B cell (primary cell): ENCODE measurements at regions not wholly inside any gene's neighbourhood (a gene's known extent, or its start where the extent isn't known, plus 50 kb on each side); places are given as distances from the start of the nearest gene placed in this dataset.

Source experiments
- ATAC-seq: fragments of 200-7000 bp; cut with Tn5 transposase; one replicate; pipeline ENCODE4 v1.10.0; 2021; ENCODE audit warnings: low read depth, mild to moderate bottlenecking, moderate number of reproducible peaks, moderate library complexity
- CTCF ChIA-PET: fragments of 350-600 bp; sonication (Branson Sonifier 250); formaldehyde crosslinking; loops from one replicate; lab custom pipeline; 2021; ENCODE audit warnings: antibody characterized with exemption, inconsistent platforms; lab: Charles Lee
- POLR2A ChIA-PET: fragments of 350-600 bp; sonication (Branson Sonifier 250); formaldehyde crosslinking; loops from one replicate; lab custom pipeline; 2021; ENCODE audit warnings: antibody characterized with exemption; lab: Charles Lee
- DNase-seq: peaks from one replicate; pipeline ENCODE4 v3.0.0; 2013
- H2AFZ ChIP-seq: 2 replicates; pipeline ENCODE4 v1.6.1; 2012; ENCODE audit warnings: mild to moderate bottlenecking, low read depth, low read length; ENCODE audit not compliant: insufficient read depth, poor library complexity, severe bottlenecking
- H3K27ac ChIP-seq, 2 donors: 1 replicate in 1 of 2; 2 replicates in 1 of 2; pipeline ENCODE4 v1.5.1; 2012 to 2013; ENCODE audit warnings: low read length in 2 of 2, mild to moderate bottlenecking in 2 of 2, moderate library complexity in 1 of 2
- H3K27me3 ChIP-seq, 4 experiments: fragments of 200-600 bp in 1 of 4; sonication (generic) in 1 of 4; replicated peaks in 1 of 4; 1 replicate in 2 of 4; 2 replicates in 2 of 4; pipeline versions ENCODE4 v1.6.1 to v1.7.0; 2013 to 2016; ENCODE audit warnings: low read length in 3 of 4, mild to moderate bottlenecking in 2 of 4, mixed read lengths in 1 of 4, moderate library complexity in 1 of 4; ENCODE audit not compliant: insufficient read depth in 4 of 4, control insufficient read depth in 3 of 4; ENCODE audit errors: control extremely low read depth in 1 of 4
- H3K36me3 ChIP-seq, 2 experiments: replicated peaks in 1 of 2; 1 replicate in 1 of 2; 2 replicates in 1 of 2; pipeline versions ENCODE4 v1.6.1 to v1.7.1; 2013; ENCODE audit warnings: low read length in 1 of 2; ENCODE audit not compliant: insufficient read depth in 2 of 2, control insufficient read depth in 1 of 2; ENCODE audit errors: control extremely low read depth in 1 of 2, extremely low read depth in 1 of 2
- H3K4me1 ChIP-seq, 2 donors: fragments of 200-600 bp in 1 of 2; sonication (generic) in 1 of 2; 1 replicate in 1 of 2; 2 replicates in 1 of 2; pipeline versions ENCODE4 v1.5.1 to v1.6.1; 2013 to 2017; ENCODE audit warnings: low read length in 2 of 2; ENCODE audit not compliant: control insufficient read depth in 2 of 2, insufficient read depth in 2 of 2
- H3K4me2 ChIP-seq: replicated peaks from 2 replicates; pipeline ENCODE3; 2012; ENCODE audit warnings: mild to moderate bottlenecking, low read depth, low read length; ENCODE audit not compliant: poor library complexity, severe bottlenecking
- H3K4me3 ChIP-seq, 5 experiments: fragments of 200-600 bp in 1 of 5; sonication (generic) in 1 of 5; 1 replicate in 3 of 5; 2 replicates in 2 of 5; pipeline versions ENCODE4 v1.5.1 to v1.7.0; 2011 to 2016; ENCODE audit warnings: low read length in 4 of 5, mild to moderate bottlenecking in 4 of 5, low read depth in 2 of 5, control low read depth in 1 of 5, moderate library complexity in 1 of 5; ENCODE audit not compliant: insufficient read depth in 1 of 5; ENCODE audit errors: control extremely low read depth in 1 of 5, extremely low read depth in 1 of 5
- H3K79me2 ChIP-seq: fragments of 200-600 bp; sonication (generic); one replicate; pipeline ENCODE4 v1.6.0; 2016; ENCODE audit warnings: low read length; ENCODE audit not compliant: control insufficient read depth, insufficient read depth
- H3K9ac ChIP-seq: fragments of 200-600 bp; sonication (generic); 2 replicates; pipeline ENCODE4 v1.6.1; 2017; ENCODE audit warnings: mild to moderate bottlenecking, low read length, moderate library complexity
- H3K9me3 ChIP-seq, 3 donors: one replicate each; pipeline versions ENCODE4 v1.6.1 to v1.7.1; 2013; ENCODE audit warnings: low read length in 2 of 3; ENCODE audit not compliant: control insufficient read depth in 2 of 3, insufficient read depth in 1 of 3; ENCODE audit errors: control extremely low read depth in 1 of 3
- H4K20me1 ChIP-seq: 2 replicates; pipeline ENCODE4 v1.6.0; 2012; ENCODE audit warnings: mild to moderate bottlenecking, low read length; ENCODE audit not compliant: insufficient read depth, control insufficient read depth, poor library complexity, severe bottlenecking
- H3K27ac Mint-ChIP-seq: one replicate; pipeline ENCODE4 v1.8.0; 2021; ENCODE audit warnings: mixed read lengths
- H3K27me3 Mint-ChIP-seq: one replicate; pipeline ENCODE4 v1.8.0; 2021; ENCODE audit warnings: mixed read lengths
- H3K4me1 Mint-ChIP-seq: one replicate; pipeline ENCODE4 v1.8.0; 2021; ENCODE audit warnings: mixed read lengths
- H3K4me3 Mint-ChIP-seq: one replicate; pipeline ENCODE4 v1.8.0; 2021; ENCODE audit warnings: mixed read lengths
- H3K9me3 Mint-ChIP-seq: one replicate; pipeline ENCODE4 v1.8.0; 2022; ENCODE audit warnings: mixed read lengths; ENCODE audit not compliant: insufficient read depth
- EZH2 ChIP-seq: IDR thresholded peaks from 2 replicates; pipeline ENCODE4 v1.6.1; 2012; ENCODE audit warnings: borderline replicate concordance, low read depth, mild to moderate bottlenecking, moderate library complexity, low read length; ENCODE audit not compliant: insufficient read depth, poor library complexity, severe bottlenecking
- WGBS: methylation state at CpG from one replicate; pipeline ENCODE4 v1.1.5; 2013; ENCODE audit warnings: missing lambda C conversion rate; ENCODE audit not compliant: insufficient coverage; 5-methylcytosine and 5-hydroxymethylcytosine counted together
- intact Hi-C: fragments of 100-400 bp; cut with micrococcal nuclease; formaldehyde crosslinking; loops from one replicate; pipeline ENCODE4 v1.10.0; 2022
- TF ChIP-seq, protein P1 (sequence below): fragments of 200-600 bp; IDR thresholded peaks from one replicate; pipeline ENCODE4 v1.8.0; 2022; ENCODE audit warnings: antibody characterized with exemption, mild to moderate bottlenecking

DNA sequence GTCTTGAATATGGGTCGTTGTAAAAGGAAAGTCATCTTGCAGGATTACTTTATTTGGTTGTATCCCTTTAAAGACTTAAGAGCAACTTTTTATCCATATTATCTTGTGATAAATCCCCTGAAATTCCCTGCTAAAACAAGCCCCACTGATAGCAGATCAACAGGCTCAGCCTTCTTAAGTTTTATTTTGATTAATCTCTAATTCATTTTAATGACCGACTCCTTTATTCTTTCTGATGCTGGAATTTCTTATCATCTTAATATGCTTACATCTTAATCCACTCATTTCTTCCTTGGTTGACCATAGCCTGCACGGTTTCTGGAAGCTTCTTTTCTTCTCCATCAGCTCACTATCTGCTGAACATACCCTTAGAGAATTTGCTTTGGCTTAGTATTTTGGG, 188.5 kb upstream of the CCDC68 start:
- no peak overlapping the region for H3K9ac ChIP-seq

GRCh38 chr18:55144193-55144930, 185.1 kb upstream of the CCDC68 start:
- no peak overlapping the region for H3K9ac ChIP-seq
- no peaks in the 10 kb centered on the region for H3K36me3 ChIP-seq
- no peaks in the 10 kb centered on the region for H3K79me2 ChIP-seq
- no peak for DNase-seq
- POLR2A ChIA-PET: no interaction called here
- ATAC-seq: no peak
- H3K27ac ChIP-seq: no peak overlapping the region
- Mint-ChIP-seq H3K9me3 (peaks cover 7% of the 10 kb centered on the region), H3K27me3 (peaks cover 14% of the 10 kb centered on the region), H3K27ac (no peak overlapping the region), H3K4me3 (no peak overlapping the region), H3K4me1 (no peaks in the 10 kb centered on the region)
- no peak overlapping the region for H3K4me3 ChIP-seq
- TF ChIP-seq, protein P1, sequence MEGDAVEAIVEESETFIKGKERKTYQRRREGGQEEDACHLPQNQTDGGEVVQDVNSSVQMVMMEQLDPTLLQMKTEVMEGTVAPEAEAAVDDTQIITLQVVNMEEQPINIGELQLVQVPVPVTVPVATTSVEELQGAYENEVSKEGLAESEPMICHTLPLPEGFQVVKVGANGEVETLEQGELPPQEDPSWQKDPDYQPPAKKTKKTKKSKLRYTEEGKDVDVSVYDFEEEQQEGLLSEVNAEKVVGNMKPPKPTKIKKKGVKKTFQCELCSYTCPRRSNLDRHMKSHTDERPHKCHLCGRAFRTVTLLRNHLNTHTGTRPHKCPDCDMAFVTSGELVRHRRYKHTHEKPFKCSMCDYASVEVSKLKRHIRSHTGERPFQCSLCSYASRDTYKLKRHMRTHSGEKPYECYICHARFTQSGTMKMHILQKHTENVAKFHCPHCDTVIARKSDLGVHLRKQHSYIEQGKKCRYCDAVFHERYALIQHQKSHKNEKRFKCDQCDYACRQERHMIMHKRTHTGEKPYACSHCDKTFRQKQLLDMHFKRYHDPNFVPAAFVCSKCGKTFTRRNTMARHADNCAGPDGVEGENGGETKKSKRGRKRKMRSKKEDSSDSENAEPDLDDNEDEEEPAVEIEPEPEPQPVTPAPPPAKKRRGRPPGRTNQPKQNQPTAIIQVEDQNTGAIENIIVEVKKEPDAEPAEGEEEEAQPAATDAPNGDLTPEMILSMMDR: no peak
- no peak for TF ChIP-seq EZH2
- CTCF ChIA-PET: no interaction called here
- H4K20me1 ChIP-seq: no peaks in the 10 kb centered on the region
- no peaks in the 10 kb centered on the region for H3K27me3 ChIP-seq
- intact Hi-C loops: no loop called here
- H3K9me3 ChIP-seq: peaks cover 0 to 2% (median 0%) of the 10 kb centered on the region in 3 donors
- no peaks in the 10 kb centered on the region for H3K4me1 ChIP-seq
- WGBS: no CpG with 5 or more reads among the region's 2 CpGs
- no peak overlapping the region for H2AFZ ChIP-seq
- no peak overlapping the region for H3K4me2 ChIP-seq

More for the DNA sequence above, 188.5 kb upstream of the CCDC68 start:
- 60% methylated on average over 1 of the region's 3 CpGs for WGBS
- Mint-ChIP-seq H3K27me3 (peaks cover 17% of the 10 kb centered on the region), H3K4me3 (no peak overlapping the region), H3K9me3 (peaks cover 7% of the 10 kb centered on the region), H3K4me1 (no peaks in the 10 kb centered on the region), H3K27ac (no peak overlapping the region)
- ATAC-seq (no peak), DNase-seq (no peak)
- Histone ChIP-seq H3K4me2 (no peak overlapping the region), H3K9me3 (peaks cover 0 to 2% (median 0%) of the 10 kb centered on the region in 3 donors), H3K79me2 (no peaks in the 10 kb centered on the region), H3K36me3 (no peaks in the 10 kb centered on the region), H3K27ac (no peak overlapping the region), H3K4me1 (no peaks in the 10 kb centered on the region), H3K4me3 (no peak overlapping the region), H4K20me1 (no peaks in the 10 kb centered on the region), H3K27me3 (no peaks in the 10 kb centered on the region), H2AFZ (no peak overlapping the region)
- TF ChIP-seq EZH2: no peak
- TF ChIP-seq, protein P1: no peak
- intact Hi-C loops: no loop called here
- ChIA-PET POLR2A (no interaction called here), CTCF (interaction anchor here (0.6 kb wide), 1 partner anchor 47 kb away, joined by 3 read pairs; no protein-coding TSS in a partner anchor)
